MM.1S (cell line): ENCODE measurements at regions not wholly inside any gene's neighbourhood (a gene's known extent, or its start where the extent isn't known, plus 50 kb on each side); places are given as distances from the start of the nearest gene placed in this dataset.
A peak's percentile ranks its signal among the peaks of the same experiment; 100 is the strongest.

ENCODE experiments used
- DNase-seq: peaks from one replicate; pipeline ENCODE4 v3.0.0-alpha.2; 2015
- H2AFZ ChIP-seq: fragments of 300-600 bp; sonication (generic); 2 replicates; pipeline ENCODE4 v1.6.0; 2016; ENCODE audit warnings: antibody characterized with exemption, low read length
- H3F3A ChIP-seq: fragments of 300-600 bp; sonication (generic); 2 replicates; pipeline ENCODE4 v1.6.1; 2016; ENCODE audit warnings: mild to moderate bottlenecking, antibody characterized with exemption, low read length, moderate library complexity, mixed read lengths; ENCODE audit not compliant: insufficient read depth
- H3K27ac ChIP-seq: fragments of 300-600 bp; sonication (generic); 2 replicates; pipeline ENCODE4 v1.5.1; 2016; ENCODE audit warnings: mild to moderate bottlenecking, low read length
- H3K27me3 ChIP-seq: fragments of 300-600 bp; sonication (generic); replicated peaks from 2 replicates; pipeline ENCODE4 v1.6.0; 2016; ENCODE audit warnings: low read length; ENCODE audit not compliant: insufficient read depth
- H3K36me3 ChIP-seq: fragments of 300-600 bp; sonication (generic); replicated peaks from 2 replicates; pipeline ENCODE4 v1.6.1; 2016; ENCODE audit warnings: mild to moderate bottlenecking, low read length, mixed read lengths; ENCODE audit not compliant: insufficient read depth
- H3K4me1 ChIP-seq: fragments of 300-600 bp; sonication (generic); 2 replicates; pipeline ENCODE4 v1.6.1; 2016; ENCODE audit warnings: low read length, mixed read lengths
- H3K4me2 ChIP-seq: fragments of 300-600 bp; sonication (generic); 2 replicates; pipeline ENCODE4 v1.6.0; 2016; ENCODE audit warnings: low read depth, low read length
- H3K4me3 ChIP-seq: fragments of 300-600 bp; sonication (generic); 2 replicates; pipeline ENCODE4 v1.5.1; 2016; ENCODE audit warnings: low read length, mixed read lengths
- H3K79me2 ChIP-seq: fragments of 300-600 bp; sonication (generic); 2 replicates; pipeline ENCODE4 v1.6.1; 2016; ENCODE audit warnings: mixed run types, low read length, mixed read lengths
- H3K9ac ChIP-seq: fragments of 300-600 bp; sonication (generic); 2 replicates; pipeline ENCODE4 v1.6.1; 2016; ENCODE audit warnings: low read length, mixed read lengths
- H3K9me2 ChIP-seq: fragments of 300-600 bp; sonication (generic); replicated peaks from 2 replicates; pipeline ENCODE4 v1.6.1; 2016; ENCODE audit warnings: mild to moderate bottlenecking, low read length, mixed read lengths; ENCODE audit not compliant: insufficient read depth
- H3K9me3 ChIP-seq: fragments of 300-600 bp; sonication (generic); replicated peaks from 2 replicates; pipeline ENCODE4 v1.6.1; 2016; ENCODE audit warnings: mild to moderate bottlenecking, low read length, mixed read lengths; ENCODE audit not compliant: insufficient read depth
- H4K20me1 ChIP-seq: fragments of 300-600 bp; sonication (generic); 2 replicates; pipeline ENCODE4 v1.6.1; 2016; ENCODE audit warnings: mild to moderate bottlenecking, low read length, moderate library complexity, mixed read lengths; ENCODE audit not compliant: insufficient read depth
- CTCF ChIP-seq: fragments of 300-600 bp; sonication (generic); IDR thresholded peaks from 2 replicates; pipeline ENCODE4 v1.5.1; 2016; ENCODE audit warnings: antibody characterized with exemption, low read length, mixed read lengths
- EZH2 ChIP-seq: fragments of 300-600 bp; sonication (generic); optimal IDR thresholded peaks from 2 replicates; pipeline ENCODE3; 2017; ENCODE audit warnings: low read depth, mild to moderate bottlenecking, antibody characterized with exemption, low read length, mixed read lengths
- EZH2phosphoT487 ChIP-seq: fragments of 300-600 bp; sonication (generic); IDR thresholded peaks from 2 replicates; pipeline ENCODE4 v1.6.1; 2018; ENCODE audit warnings: antibody characterized with exemption, low read length

DNA sequence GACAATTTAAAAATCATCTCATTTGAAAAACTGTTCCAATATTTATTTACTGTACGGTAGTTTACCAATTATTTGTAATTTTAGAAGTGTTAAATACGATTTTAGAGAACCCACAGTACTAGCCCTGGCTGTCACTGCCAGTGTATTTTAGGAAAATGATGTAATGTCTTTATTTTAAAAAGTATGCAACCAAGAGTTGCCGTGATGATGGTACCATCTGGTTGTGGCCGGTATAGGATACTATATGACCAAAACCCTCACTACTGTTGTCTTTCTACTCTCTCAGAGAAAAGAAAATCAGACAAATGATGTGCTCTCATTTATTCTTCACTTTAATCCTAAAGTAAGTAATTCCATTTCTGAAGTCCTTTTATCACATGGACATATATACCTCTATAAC, 395.0 kb downstream of the FOXG1 start:
- H3K9me2 ChIP-seq = no peaks in the 10 kb centered on the region
- no peaks in the 10 kb centered on the region for H3K36me3 ChIP-seq
- no peak for TF ChIP-seq EZH2
- no peak overlapping the region for H3K27ac ChIP-seq
- peaks cover 13% of the 10 kb centered on the region for H3K4me1 ChIP-seq
- peak; percentile 7 for DNase-seq
- H3K4me3 ChIP-seq = no peak overlapping the region
- no peaks in the 10 kb centered on the region for H3K27me3 ChIP-seq
- no peaks in the 10 kb centered on the region for H3F3A ChIP-seq
- no peaks in the 10 kb centered on the region for H4K20me1 ChIP-seq
- H3K9ac ChIP-seq = no peak overlapping the region
- no peak overlapping the region for H2AFZ ChIP-seq
- no peak overlapping the region for H3K4me2 ChIP-seq
- no peaks in the 10 kb centered on the region for H3K79me2 ChIP-seq
- no peaks in the 10 kb centered on the region for H3K9me3 ChIP-seq

GRCh38 chr14:29163109-29163508, 396.5 kb downstream of the FOXG1 start:
- Histone ChIP-seq H3K27ac (no peak overlapping the region), H4K20me1 (no peaks in the 10 kb centered on the region), H3K4me1 (peaks cover 13% of the 10 kb centered on the region), H3K36me3 (no peaks in the 10 kb centered on the region), H3K79me2 (no peaks in the 10 kb centered on the region), H2AFZ (no peak overlapping the region), H3K4me2 (no peak overlapping the region), H3K9me3 (no peaks in the 10 kb centered on the region), H3F3A (no peaks in the 10 kb centered on the region), H3K27me3 (no peaks in the 10 kb centered on the region), H3K9me2 (no peaks in the 10 kb centered on the region), H3K4me3 (no peak overlapping the region), H3K9ac (no peak overlapping the region)
- TF ChIP-seq EZH2phosphoT487 = no peak
- TF ChIP-seq CTCF = no peak
- no peak for TF ChIP-seq EZH2
- no peak for DNase-seq

DNA sequence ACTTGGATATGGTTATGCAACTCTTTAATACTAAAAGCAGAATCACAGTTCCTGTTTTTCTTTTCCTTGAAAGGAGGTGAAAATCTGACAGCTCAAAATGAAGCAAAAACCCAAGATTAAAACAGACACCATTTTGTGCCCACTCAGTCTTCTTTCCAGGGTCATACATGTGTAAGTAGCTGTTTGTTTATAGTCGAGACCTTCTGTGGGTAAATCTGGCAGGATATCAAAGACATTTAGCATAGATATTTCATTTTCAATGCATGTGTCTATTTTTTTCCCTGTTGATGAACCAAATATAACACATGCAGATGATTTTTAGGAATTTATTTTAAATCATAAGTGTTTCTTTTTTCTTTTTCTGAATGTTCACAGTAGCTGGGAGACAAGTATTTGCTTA, 398.8 kb downstream of the FOXG1 start:
- no peak overlapping the region for H3K4me2 ChIP-seq
- H3K4me3 ChIP-seq = no peak overlapping the region
- H3K9ac ChIP-seq = no peak overlapping the region
- no peak for TF ChIP-seq EZH2
- H3K36me3 ChIP-seq = no peaks in the 10 kb centered on the region
- peaks cover 9% of the 10 kb centered on the region for H3K4me1 ChIP-seq
- no peaks in the 10 kb centered on the region for H3K27me3 ChIP-seq
- no peaks in the 10 kb centered on the region for H3K79me2 ChIP-seq
- H3K9me2 ChIP-seq = no peaks in the 10 kb centered on the region
- no peaks in the 10 kb centered on the region for H4K20me1 ChIP-seq
- DNase-seq = no peak
- H3K27ac ChIP-seq = no peak overlapping the region
- no peak overlapping the region for H2AFZ ChIP-seq
- H3K9me3 ChIP-seq = no peaks in the 10 kb centered on the region
- H3F3A ChIP-seq = no peaks in the 10 kb centered on the region

DNA sequence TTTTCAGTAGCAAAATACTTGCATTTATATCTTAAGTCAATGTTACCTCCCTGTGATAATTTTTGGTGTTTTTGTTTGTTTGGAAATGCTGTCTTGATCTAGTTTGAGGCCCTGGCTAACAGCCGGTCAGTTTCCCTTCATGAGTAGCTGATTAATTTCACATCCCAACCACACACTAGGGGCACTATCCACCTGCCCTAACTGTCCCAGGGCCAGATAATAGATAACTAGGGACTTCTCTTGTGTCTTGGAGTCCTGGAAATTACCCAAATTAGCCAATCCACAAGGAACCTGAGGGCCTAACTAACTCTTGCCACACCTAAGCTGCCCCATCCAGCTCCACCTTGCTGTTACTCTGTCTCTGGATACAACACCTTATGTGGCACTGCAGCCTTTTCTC, 399.9 kb downstream of the FOXG1 start:
- Histone ChIP-seq H3K27me3 (no peaks in the 10 kb centered on the region), H3F3A (no peaks in the 10 kb centered on the region), H3K27ac (no peak overlapping the region), H3K4me2 (no peak overlapping the region), H3K4me3 (no peak overlapping the region), H3K9ac (no peak overlapping the region), H3K9me2 (no peaks in the 10 kb centered on the region), H3K9me3 (no peaks in the 10 kb centered on the region), H4K20me1 (no peaks in the 10 kb centered on the region), H3K4me1 (peaks cover 1% of the 10 kb centered on the region; the same call in 1 of the 2 replicates), H2AFZ (no peak overlapping the region), H3K79me2 (no peaks in the 10 kb centered on the region), H3K36me3 (no peaks in the 10 kb centered on the region)
- TF ChIP-seq EZH2phosphoT487 (no peak), CTCF (no peak), EZH2 (no peak)
- no peak for DNase-seq
